ENCODE measurements at regions not wholly inside any gene's neighbourhood (a gene's known extent, or its start where the extent isn't known, plus 50 kb on each side); places are given as distances from the start of the nearest gene placed in this dataset.
"Not testable (repeated sequence)": the region's sequence is repeated elsewhere in the genome, so short reads cannot be mapped to it uniquely, and the experiment has no call there.

DNA sequence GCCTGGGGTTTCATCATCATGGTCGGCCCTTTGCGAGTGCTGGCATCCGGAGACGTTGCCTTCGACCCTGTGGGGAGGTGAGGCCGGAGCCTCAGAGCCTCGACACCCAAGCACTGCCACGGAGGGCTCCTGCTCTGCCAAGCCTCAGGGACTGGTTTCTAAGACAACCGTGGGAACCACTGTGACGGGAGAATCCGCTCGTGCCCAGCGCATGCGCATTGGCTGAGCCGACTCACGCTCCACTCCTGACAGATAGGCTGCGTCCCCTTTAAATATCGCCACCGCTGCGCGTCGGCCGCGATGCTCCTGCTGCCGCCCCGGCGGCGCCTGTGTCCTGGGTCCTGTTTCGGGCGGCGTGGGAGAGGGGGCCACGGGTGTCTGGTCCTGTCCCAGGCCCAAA lies 690.6 kb upstream of the TPTE start:
- H3K27ac ChIP-seq (ENCODE audit: low read depth in 2 of 2, low read length in 2 of 2); intact Hi-C loops (cut with DNase I): not testable (repeated sequence)

GRCh38 chr21:9832751-9833150 lies 688.6 kb upstream of the TPTE start:
- FAIRE-seq; H3K9me3 ChIP-seq (ENCODE audit: control insufficient read depth in 2 of 3, insufficient read depth in 1 of 3, low read length in 3 of 3); H3K9ac ChIP-seq (ENCODE audit: low read length in 3 of 3); H3K4me3 ChIP-seq (ENCODE audit: low read length in 3 of 3); H3K4me1 ChIP-seq (ENCODE audit: control insufficient read depth in 2 of 3, insufficient read depth in 2 of 3, low read depth in 1 of 3, low read length in 3 of 3); H3K27ac ChIP-seq (ENCODE audit: low read depth in 2 of 2, low read length in 2 of 2); H3K27me3 ChIP-seq (ENCODE audit: control insufficient read depth, insufficient read depth, low read length); H3K36me3 ChIP-seq (ENCODE audit: control insufficient read depth in 2 of 3, insufficient read depth in 3 of 3, low read length in 3 of 3); intact Hi-C loops (cut with DNase I): not testable (repeated sequence)
- peak in 1 of 5 donors; percentile 70 for DNase-seq

More for the DNA sequence above, 690.6 kb upstream of the TPTE start:
- H3K36me3 ChIP-seq (ENCODE audit: control insufficient read depth in 2 of 3, insufficient read depth in 3 of 3, low read length in 3 of 3); DNase-seq; FAIRE-seq; H3K27me3 ChIP-seq (ENCODE audit: control insufficient read depth, insufficient read depth, low read length); H3K9me3 ChIP-seq (ENCODE audit: control insufficient read depth in 2 of 3, insufficient read depth in 1 of 3, low read length in 3 of 3); H3K4me1 ChIP-seq (ENCODE audit: control insufficient read depth in 2 of 3, insufficient read depth in 2 of 3, low read depth in 1 of 3, low read length in 3 of 3); H3K4me3 ChIP-seq (ENCODE audit: low read length in 3 of 3); H3K9ac ChIP-seq (ENCODE audit: low read length in 3 of 3): not testable (repeated sequence)

GRCh38 chr21:9836547-9836946 lies 684.8 kb upstream of the TPTE start:
- DNase-seq; H3K27ac ChIP-seq (ENCODE audit: low read depth in 2 of 2, low read length in 2 of 2); H3K4me1 ChIP-seq (ENCODE audit: control insufficient read depth in 2 of 3, insufficient read depth in 2 of 3, low read depth in 1 of 3, low read length in 3 of 3); intact Hi-C loops (cut with DNase I); H3K27me3 ChIP-seq (ENCODE audit: control insufficient read depth, insufficient read depth, low read length); H3K9ac ChIP-seq (ENCODE audit: low read length in 3 of 3); H3K4me3 ChIP-seq (ENCODE audit: low read length in 3 of 3); H3K36me3 ChIP-seq (ENCODE audit: control insufficient read depth in 2 of 3, insufficient read depth in 3 of 3, low read length in 3 of 3); FAIRE-seq; H3K9me3 ChIP-seq (ENCODE audit: control insufficient read depth in 2 of 3, insufficient read depth in 1 of 3, low read length in 3 of 3): not testable (repeated sequence)

DNA sequence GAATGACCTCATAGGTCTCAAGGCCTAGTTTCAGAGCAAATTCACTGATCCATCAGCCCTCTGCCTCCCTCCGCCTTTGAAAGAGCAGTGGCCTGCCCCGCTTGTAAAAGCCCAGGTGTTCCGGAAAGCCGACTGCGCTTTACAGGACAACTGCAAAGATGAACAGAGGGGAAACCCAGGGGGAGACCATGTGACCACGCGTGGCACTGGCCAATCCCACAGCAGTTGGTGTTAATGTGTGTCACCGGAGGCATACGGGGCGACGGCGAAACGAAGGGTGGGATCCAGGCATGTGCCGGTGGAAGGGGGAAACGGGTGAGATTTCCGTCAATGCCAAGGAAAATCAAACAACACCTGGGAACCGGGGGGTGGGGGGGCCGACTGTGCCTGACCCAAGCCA lies 684.4 kb upstream of the TPTE start:
- H3K4me3 ChIP-seq (ENCODE audit: low read length in 3 of 3); H3K9ac ChIP-seq (ENCODE audit: low read length in 3 of 3); H3K36me3 ChIP-seq (ENCODE audit: control insufficient read depth in 2 of 3, insufficient read depth in 3 of 3, low read length in 3 of 3); H3K27ac ChIP-seq (ENCODE audit: low read depth in 2 of 2, low read length in 2 of 2); intact Hi-C loops (cut with DNase I); DNase-seq; FAIRE-seq; H3K9me3 ChIP-seq (ENCODE audit: control insufficient read depth in 2 of 3, insufficient read depth in 1 of 3, low read length in 3 of 3); H3K27me3 ChIP-seq (ENCODE audit: control insufficient read depth, insufficient read depth, low read length); H3K4me1 ChIP-seq (ENCODE audit: control insufficient read depth in 2 of 3, insufficient read depth in 2 of 3, low read depth in 1 of 3, low read length in 3 of 3): not testable (repeated sequence)

GRCh38 chr21:9837526-9837925 lies 683.9 kb upstream of the TPTE start:
- H3K9ac ChIP-seq (ENCODE audit: low read length in 3 of 3); H3K27me3 ChIP-seq (ENCODE audit: control insufficient read depth, insufficient read depth, low read length); H3K27ac ChIP-seq (ENCODE audit: low read depth in 2 of 2, low read length in 2 of 2); H3K4me3 ChIP-seq (ENCODE audit: low read length in 3 of 3); H3K36me3 ChIP-seq (ENCODE audit: control insufficient read depth in 2 of 3, insufficient read depth in 3 of 3, low read length in 3 of 3); FAIRE-seq; H3K9me3 ChIP-seq (ENCODE audit: control insufficient read depth in 2 of 3, insufficient read depth in 1 of 3, low read length in 3 of 3); intact Hi-C loops (cut with DNase I); H3K4me1 ChIP-seq (ENCODE audit: control insufficient read depth in 2 of 3, insufficient read depth in 2 of 3, low read depth in 1 of 3, low read length in 3 of 3): not testable (repeated sequence)
- peak in 1 of 5 donors; percentile 81 for DNase-seq

GRCh38 chr21:9837946-9838737 lies 683.2 kb upstream of the TPTE start:
- DNase-seq: peak in 2 of 5 donors; percentile 40 to 81
- intact Hi-C loops (cut with DNase I): no loop called here

More at GRCh38 chr21:9837946-9838737, 683.2 kb upstream of the TPTE start:
- no peak for FAIRE-seq
- Histone ChIP-seq H3K36me3 (ENCODE audit: control insufficient read depth in 2 of 3, insufficient read depth in 3 of 3, low read length in 3 of 3) (no peaks in the 10 kb centered on the region), H3K4me1 (ENCODE audit: control insufficient read depth in 2 of 3, insufficient read depth in 2 of 3, low read depth in 1 of 3, low read length in 3 of 3) (no peaks in the 10 kb centered on the region), H3K9me3 (ENCODE audit: control insufficient read depth in 2 of 3, insufficient read depth in 1 of 3, low read length in 3 of 3) (peaks cover 0 to 8% (median 0%) of the 10 kb centered on the region in 3 donors), H3K9ac (ENCODE audit: low read length in 3 of 3) (no peak overlapping the region), H3K27ac (ENCODE audit: low read depth in 2 of 2, low read length in 2 of 2) (no peak overlapping the region), H3K27me3 (ENCODE audit: control insufficient read depth, insufficient read depth, low read length) (no peaks in the 10 kb centered on the region), H3K4me3 (ENCODE audit: low read length in 3 of 3) (no peak overlapping the region)
- TF ChIP-seq, protein P1, sequence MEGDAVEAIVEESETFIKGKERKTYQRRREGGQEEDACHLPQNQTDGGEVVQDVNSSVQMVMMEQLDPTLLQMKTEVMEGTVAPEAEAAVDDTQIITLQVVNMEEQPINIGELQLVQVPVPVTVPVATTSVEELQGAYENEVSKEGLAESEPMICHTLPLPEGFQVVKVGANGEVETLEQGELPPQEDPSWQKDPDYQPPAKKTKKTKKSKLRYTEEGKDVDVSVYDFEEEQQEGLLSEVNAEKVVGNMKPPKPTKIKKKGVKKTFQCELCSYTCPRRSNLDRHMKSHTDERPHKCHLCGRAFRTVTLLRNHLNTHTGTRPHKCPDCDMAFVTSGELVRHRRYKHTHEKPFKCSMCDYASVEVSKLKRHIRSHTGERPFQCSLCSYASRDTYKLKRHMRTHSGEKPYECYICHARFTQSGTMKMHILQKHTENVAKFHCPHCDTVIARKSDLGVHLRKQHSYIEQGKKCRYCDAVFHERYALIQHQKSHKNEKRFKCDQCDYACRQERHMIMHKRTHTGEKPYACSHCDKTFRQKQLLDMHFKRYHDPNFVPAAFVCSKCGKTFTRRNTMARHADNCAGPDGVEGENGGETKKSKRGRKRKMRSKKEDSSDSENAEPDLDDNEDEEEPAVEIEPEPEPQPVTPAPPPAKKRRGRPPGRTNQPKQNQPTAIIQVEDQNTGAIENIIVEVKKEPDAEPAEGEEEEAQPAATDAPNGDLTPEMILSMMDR (IDR thresholded peaks at IDR 0.05; ENCODE audit: borderline replicate concordance, extremely low read depth, insufficient read depth): no peak
